HG03457 (cell line): ENCODE measurements at regions not wholly inside any gene's neighbourhood (a gene's known extent, or its start where the extent isn't known, plus 50 kb on each side); places are given as distances from the start of the nearest gene placed in this dataset.

Experiments
- ATAC-seq: cut with Tn5 transposase; IDR thresholded peaks from one replicate; pipeline ENCODE4 v1.9.1; 2021; ENCODE audit warnings: moderate number of reproducible peaks; ENCODE audit not compliant: unreplicated experiment

GRCh38 chr6:14723535-14724086 is 522.3 kb upstream of the JARID2 start:
- ATAC-seq = no peak

GRCh38 chr6:14724549-14724948 is 521.3 kb upstream of the JARID2 start:
- no peak for ATAC-seq

- ATAC-seq = no peak
Measured at GRCh38 chr6:14726816-14727493, 518.9 kb upstream of the JARID2 start.

GRCh38 chr6:14727494-14728395 is 518.1 kb upstream of the JARID2 start:
- ATAC-seq = no peak

DNA sequence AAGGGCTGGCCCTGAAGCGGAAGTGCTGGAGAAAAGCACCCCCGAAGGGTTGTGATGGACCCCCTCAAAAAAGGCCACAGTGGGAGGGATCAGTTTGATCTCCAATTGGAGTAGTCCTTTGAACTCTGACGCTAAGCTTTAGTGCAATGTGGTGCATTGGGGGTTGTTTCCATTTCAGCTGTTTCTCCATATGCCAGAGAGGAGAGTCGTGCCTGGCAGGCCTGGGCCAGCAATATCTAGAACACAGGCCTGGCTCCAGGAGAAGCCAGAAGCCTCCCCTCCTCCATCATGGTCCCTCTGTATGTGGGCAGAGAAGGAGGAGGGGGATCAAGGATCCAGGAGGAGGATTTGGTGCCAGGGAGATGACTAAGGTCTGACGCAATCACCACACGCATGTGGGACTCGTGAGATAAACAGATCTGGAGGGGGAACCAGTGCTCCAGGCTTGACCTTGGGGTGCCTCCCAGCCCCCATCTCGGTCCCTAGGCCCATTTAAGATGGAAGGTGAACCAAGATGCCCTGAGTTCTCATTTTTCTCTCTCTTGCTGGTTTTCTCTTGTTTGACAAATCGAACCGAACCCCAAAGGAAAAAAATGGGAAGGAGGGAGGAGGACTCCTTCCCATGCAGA is 517.4 kb upstream of the JARID2 start:
- ATAC-seq = no peak

DNA sequence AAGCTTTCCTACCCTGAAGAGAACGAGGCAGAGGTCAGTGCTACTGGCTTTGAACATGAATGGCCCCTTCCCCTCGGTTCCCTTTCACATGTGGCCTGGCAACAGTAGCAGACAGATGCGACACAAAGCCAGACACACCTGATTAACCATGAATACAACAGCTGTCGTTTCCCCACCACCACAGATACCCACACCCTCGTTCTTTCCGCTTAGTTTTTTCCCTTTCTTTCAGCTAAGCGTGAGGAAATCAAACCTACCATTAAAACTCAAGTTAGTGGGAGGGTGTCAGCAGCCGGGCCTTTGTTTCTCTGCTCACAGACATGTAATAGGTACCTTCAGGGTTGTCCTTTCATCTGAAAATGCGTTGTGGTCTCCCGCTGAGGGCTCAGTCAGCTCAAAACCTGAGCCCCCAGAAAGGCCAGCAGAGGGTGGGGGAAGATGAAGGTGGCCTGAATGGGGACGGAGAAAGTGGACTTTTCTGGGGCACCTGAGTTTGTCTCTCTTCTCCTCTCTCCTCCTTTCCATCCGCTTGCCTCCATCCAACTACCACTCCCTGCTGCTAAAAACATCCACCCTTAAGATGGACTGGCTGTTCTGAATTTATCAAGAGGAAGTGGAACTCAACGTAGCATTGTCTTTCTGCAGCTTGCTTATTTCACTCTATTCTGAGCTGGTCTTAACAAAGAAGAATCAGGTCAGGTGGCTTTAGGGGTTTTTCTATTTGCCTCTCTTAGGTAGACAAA is 516.6 kb upstream of the JARID2 start:
- no peak for ATAC-seq

- no peak for ATAC-seq
Measured at GRCh38 chr6:14730654-14731053, 515.2 kb upstream of the JARID2 start.

- ATAC-seq = no peak
Measured at GRCh38 chr6:14731611-14732010, 514.3 kb upstream of the JARID2 start.

GRCh38 chr6:14732226-14732843 is 513.5 kb upstream of the JARID2 start:
- ATAC-seq = no peak

DNA sequence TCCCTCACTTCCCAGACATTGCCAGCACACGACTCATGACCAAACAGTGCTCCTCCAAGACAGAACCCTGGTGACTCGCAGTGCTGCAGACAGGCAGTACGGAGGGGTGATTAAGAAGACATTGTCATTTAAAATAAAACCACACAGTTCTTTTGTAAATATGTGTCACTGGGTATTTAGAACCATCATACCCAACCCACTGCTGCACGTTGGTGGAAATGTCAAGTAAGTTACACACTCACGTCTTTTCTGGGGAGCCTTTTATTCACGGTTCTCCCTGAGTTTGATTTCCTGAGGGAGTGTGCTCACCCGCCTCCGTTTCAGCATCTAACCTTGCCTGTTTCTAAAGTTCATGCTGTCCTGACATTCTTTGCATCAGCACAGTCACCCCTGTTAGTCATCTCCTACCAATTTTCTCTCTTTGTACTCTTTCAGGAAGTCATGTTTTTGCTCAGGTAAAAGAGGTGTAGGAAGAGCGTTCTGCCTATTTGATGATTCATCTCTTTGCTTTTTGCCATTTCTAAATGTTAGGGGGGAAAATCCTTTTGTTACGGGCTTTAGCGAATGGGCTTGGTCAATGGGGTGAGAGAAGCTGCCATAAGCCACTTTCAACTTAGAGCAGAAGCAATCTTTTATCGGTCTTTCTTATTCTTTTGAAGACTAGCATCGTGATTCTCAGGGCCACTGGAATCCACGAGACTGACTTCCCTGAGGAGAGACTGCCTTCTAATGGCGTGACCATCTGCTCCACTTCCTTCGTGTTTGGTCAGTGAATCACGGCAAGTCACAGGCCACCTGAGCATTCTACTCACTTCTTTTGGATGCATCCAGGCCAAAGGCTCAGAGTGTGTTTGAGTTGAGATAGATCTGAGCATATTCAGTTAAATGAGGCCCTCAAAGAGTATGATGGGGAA is 512.8 kb upstream of the JARID2 start:
- ATAC-seq = no peak

GRCh38 chr6:14734052-14734415 is 511.8 kb upstream of the JARID2 start:
- no peak for ATAC-seq

GRCh38 chr6:14734416-14735340 is 511.2 kb upstream of the JARID2 start:
- ATAC-seq = peak; percentile 78

DNA sequence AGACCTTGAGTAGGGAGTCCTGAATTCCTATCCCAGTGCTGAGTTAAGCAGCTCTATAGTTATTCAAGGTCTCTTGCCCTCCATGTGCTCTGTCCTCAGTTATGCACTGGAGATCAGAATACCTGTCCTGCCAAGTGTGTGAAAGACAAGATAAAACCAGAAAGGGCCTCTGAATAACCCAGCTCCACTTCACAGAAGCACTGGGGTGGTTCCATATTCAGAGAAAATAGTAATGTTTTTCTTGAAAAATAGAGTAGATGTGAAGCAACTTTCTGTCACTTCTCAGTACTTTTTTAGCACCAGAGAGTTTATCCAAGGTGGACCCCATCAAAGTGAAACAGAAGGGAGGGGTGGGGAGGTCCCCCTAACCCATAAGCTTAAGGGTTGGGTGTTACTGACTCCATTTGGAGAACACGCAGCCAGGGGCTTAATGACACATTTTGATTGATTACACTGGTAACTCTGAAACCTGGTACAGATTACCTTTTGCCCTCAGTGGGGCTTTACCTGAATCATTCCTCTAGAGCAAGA is 509.8 kb upstream of the JARID2 start:
- no peak for ATAC-seq

GRCh38 chr6:14736554-14736953 is 509.3 kb upstream of the JARID2 start:
- no peak for ATAC-seq

- ATAC-seq = no peak
Measured at GRCh38 chr6:14738497-14738896, 507.4 kb upstream of the JARID2 start.

- no peak for ATAC-seq
Measured at GRCh38 chr6:14738933-14739332, 506.9 kb upstream of the JARID2 start.

GRCh38 chr6:14739827-14740226 is 506.0 kb upstream of the JARID2 start:
- no peak for ATAC-seq

GRCh38 chr6:14742171-14742570 is 503.7 kb upstream of the JARID2 start:
- no peak for ATAC-seq
